AML-193 (cell line): ENCODE measurements at regions not wholly inside any gene's neighbourhood (a gene's known extent, or its start where the extent isn't known, plus 50 kb on each side); places are given as distances from the start of the nearest gene placed in this dataset.

Experiments used
- DNase-seq, 2 experiments: peaks; one replicate each; lab custom pipeline; 2025; lab: John Stamatoyannopoulos, UW

DNA sequence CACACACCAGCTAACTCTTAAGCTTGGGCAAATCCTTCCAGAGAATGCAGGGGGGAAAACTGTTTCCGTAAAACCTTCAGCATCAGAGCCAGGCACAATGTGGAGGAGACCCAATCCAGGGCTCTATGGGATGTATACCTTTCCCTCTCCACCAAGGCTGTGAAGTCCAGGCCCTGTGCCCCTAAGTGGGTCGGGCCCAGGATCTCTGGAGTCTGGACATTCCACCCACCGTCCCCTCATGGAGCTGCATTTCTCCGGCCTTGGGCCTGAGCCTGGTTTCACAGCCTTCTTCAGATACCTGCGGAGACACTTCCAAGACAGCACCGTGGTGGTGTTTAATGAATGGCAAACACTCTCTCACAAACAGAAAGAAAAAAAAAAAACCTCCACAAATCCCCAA, 186.2 kb downstream of the URI1 start:
- DNase-seq = no peak

DNA sequence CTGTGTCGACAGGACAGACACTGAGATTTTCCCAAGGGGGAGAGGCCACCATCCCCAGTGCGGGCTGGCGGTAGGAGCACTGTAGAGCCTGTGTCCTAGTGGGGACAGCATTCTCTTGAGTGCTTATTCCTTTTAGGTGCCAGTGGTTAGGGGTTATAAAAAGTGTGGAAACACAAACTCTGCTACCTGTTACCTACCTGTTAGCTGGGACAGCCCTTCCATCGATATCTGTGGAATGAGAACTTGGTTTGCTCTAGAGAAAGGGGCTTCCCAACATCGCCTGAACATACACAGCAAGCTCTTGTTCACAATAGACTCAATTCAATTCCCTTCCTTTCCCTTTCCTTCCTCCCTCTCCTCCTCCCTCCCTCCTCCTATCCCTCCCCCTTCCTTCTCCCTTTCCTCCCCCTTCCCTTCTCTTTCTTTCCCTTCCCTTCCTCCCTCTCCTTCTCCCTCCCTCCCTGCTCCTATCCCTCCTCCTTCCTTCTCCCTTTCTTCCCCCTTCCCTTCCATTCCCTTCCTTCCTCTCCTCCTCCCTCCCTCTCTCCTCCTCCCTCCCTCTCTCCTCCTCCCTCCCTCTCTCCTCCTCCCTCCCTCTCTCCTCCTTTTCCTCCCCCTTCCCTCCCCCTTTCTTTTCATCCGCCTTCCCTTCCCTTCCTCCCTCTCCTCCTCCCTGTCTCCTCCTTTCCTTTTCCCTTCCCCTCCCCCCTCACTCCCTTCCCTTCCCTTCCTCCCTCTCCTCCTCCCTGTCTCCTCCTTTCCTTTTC, 188.5 kb downstream of the URI1 start:
- no peak for DNase-seq

DNA sequence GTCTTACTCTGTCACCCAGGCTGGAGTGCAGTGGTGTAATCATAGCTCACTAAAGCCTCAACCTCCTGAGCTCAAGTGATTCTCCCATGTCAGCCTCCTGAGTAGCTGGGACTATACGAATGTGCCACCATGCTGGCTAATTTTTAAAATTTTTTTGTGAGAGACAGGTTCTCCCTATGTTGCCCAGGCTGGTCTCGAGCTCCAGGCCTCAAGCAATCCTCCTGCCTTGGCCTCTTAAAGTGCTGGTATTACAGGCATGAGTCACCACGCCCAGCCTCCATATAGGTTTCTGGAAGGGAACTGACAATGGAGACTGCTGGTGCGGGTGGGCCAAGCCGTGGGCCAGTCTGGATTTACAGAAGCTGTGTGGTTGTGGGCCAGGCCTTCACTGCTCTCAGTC, 189.2 kb downstream of the URI1 start:
- no peak for DNase-seq

DNA sequence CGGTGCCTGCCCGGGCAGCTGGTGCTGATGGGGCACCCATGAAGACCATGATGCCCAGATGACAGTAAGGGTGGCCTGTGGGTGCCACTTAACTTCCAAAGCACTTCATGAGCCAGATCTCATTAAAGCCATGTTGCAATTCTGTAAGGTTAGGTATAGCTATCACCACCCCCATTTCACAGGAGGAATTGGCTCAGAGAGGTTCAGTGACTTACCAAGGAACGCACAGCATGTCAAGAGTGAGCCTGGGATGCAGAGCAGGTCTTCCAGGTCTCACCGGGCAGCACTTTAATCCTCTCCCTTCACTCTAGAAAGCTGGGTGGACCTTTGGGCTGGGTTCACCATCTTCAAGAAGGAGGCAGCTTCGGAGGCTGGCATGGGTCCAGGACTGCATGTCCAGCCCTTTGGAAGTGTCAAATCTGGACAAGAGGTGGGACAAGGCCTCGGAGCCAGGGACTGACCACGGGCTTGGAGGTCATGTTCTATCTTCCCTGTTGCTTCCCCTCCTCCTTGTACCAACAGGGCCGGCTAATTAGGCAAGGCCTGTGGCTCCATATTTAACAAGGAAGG, 189.8 kb downstream of the URI1 start:
- no peak for DNase-seq

DNA sequence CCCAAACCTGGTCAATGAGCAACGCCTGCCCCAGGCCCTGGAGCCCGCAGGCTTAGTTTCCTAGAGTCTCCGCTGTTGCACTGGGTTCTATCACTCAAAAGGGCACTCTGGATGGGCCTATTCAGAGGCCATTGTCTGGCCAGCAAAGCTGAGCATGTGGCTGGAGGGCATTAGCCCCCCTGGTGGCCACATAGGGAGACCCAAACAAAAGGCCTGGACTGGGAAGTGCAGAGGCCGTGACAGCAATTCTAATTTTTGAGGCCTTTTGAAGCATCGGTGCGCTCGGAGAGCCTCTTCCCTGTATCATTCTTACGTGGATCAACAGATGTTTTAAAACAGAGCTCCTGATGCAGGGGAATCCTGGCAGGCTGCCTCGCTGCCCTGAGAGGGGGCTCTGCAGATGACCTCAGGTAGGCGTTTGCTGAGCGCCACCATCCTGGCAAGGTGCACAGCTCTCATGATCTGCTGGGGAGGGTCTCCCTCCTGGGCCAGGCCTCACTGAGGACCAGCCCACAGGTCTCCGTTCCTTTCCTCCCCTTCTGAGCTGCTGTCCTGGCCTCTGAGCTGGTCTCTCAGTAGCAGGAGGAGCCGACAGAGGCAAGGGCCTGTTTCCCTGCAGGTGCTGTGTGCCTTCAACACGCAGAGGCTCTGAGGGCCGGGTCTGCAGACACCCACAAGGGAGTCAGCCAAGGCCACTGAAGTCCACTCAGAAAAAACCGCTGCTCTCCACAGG, 190.5 kb downstream of the URI1 start:
- no peak for DNase-seq

DNA sequence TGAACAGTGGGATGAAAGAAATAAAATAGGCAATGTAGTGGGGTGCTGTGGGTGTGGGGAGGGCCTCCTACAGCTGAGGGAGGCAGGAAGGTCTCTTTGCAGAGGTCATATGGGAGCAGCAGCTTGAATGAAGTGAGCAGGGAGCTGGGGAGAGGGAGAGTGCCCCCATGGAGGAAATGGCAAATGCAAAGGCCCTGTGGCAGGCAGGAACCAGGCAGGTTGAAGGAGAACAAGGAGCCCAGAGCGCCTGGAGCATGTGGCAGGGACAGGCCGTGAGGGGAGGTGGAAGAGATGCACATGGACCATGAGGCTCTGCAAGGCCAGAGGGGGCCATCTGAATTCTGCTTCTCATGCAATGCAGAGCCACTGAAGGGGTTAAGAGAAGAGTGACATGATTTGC, 191.8 kb downstream of the URI1 start:
- no peak for DNase-seq

DNA sequence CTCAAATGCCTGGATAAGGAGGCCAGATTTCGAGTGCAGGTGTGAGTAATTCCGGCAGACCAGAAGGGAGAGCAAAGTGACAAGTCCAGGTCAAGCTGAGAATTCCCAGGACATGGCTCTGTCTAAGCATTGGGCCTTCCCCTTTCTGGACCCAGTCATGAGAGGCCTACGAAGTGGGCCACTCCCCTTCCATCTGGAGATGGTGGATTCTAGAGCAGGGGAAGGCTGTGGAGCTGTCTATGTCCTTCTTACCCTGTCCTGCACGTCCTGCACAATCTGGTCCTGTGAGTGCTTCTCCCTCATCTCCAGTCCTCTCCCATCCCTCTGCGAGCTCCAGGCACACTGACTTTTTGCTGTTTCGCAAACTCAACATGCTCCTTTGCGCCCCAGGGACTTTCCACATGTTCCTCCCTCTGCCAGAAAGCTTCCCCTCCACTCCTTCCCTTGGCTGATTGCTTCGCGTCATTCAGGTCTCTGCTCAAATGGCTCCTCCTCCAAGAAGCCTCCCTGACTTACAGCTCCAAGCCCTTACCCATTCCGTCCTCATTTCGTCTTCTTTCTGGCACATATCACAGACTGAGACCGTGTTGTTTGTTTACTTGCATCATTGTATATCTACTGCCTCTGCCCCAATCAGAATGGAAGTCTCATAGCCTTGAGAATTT, 193.2 kb downstream of the URI1 start:
- no peak for DNase-seq

DNA sequence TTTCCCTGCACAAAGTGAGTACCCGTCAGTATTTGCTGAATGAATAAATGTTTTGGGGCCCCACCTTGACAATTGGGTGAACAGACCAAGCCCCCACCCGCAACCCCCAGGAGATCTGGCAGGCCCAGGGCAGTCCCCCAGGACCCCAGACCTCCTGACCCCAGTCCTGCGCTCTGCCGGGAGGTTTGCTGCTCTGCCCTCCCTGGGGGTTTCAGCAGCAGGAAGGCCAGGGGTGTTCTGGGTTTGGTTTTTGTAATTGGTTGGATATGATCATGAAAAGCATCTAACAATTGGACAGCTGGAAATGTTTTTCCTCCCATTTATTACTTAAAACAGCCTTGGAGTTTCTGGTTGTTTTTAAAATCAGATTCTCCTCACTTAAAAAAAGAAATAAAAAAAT, 193.8 kb downstream of the URI1 start:
- DNase-seq = no peak

DNA sequence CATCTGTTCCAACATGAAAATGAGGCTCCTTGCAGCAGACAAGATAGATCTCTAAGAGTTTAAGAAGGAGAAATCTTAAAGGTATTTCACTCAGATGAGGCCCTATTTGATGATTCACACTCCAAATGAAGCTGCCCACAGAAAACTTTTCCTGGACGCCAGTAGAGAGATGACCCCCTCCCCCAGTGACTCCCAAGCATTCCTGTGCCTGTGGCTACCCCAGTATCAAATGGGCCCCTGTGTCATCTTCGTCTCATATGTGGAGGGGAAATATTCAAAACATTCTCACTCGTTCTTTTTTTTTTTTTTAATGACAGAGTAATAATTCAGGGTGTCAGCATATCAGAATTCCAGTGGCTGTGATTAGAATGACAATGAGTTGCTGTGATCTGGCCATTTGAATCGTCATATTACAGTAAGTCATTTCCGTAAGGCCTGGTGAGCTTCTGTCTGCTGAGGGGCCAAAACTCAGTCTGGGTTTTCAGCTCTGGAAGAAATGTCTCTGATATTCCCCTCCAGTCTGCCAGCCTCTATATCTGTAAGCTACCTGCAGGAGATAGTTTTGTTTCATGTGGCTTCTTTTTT, 194.7 kb downstream of the URI1 start:
- DNase-seq = no peak

DNA sequence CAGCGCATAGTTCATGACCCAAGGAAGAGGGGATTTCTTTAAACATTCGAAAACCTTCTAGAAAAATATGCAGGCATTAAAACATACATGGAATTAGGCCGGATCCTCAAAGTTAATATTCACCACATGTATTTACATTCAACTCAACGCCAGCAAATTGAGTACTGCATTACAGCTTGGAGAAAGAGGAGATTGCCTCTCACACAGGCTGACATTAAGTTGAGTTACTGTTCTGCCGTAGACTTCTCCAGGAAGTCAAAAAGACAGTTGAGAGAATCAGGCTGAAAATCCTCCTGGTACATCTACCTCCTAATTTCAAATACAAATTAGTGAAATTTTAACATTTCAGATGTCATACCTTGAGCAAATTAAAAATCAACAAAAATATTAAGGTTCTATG, 195.7 kb downstream of the URI1 start:
- no peak for DNase-seq

DNA sequence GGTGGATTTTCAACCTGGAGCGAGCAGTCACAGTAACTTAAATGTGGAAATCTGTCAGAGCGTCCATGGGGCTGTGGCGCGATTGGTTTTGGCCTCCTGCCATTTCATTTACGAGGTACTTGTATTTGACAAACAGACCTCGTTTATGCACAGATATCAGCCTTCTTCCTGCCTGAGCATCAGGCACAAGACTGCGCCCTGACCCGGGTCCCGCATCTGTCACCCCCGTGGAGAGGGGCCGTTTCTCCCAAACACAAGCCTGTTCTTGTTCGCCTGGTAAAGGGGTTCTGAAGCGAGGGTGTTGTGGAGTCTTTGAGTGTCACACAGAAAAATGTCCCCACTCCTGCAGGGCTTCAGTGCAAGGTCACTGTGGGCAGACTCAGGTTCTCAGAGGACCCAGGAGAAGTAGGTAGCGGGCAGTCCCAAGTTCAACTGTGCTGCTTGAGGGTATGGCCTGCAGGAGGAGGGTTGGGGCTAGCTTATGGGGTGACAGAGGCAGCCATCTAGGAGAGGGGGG, 202.3 kb downstream of the URI1 start:
- DNase-seq = no peak

DNA sequence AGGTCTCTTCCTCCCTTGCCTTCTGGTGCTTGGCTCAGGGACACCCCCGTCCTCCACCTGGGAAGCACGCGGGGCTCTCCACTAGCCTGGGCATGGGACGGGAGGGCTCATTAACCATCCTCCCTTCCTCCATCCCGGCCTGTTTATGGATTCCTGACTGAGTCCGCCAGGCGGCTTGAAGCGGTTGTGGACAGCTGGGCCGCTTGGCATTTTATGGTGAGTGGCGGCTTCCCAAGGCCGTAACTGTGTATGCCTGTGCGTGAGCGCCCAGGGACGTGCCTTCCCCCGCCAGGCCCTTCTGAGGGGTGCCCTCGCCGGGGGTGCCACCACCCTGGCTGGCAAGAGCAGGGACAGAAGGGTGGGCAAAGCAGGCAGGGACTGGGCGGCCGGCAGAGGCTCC, 202.8 kb downstream of the URI1 start:
- no peak for DNase-seq

DNA sequence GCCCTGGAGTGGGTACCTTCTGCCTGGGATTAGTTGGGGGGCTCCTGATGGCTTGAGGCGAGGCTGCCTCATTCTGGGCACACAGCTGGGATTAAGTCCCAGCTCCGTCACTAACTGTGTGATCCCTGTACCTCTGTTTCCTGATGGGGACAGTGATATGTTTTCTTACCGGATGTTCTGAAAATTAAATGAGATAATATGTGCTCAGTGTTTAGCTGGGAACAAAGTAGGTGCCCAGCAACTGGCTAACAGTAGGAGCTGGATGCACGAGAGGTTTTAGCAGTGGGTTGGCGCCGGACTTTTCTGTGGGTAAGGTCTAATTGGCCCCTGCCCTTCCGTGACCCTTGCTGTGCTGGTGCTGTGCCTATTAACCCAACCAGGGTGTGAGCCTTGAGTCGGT, 203.4 kb downstream of the URI1 start:
- no peak for DNase-seq

DNA sequence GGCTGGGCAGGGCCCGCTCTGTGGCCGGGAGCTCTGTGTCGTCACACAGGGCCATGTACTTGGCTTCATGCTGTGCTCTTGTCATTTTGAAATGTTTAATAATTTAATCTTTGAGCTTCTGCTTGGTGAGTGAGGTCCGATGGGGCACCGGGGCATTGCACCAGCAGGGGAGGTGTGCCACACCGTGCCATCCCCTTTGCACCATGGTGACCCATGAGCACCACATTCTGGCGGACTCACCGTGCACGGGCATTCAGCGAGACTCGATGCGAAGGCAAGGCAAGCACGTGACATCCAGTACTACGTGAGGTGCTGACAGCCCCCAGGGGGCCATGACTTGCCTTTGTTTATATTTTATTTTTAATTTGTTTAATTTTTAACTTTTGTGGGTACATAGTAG, 204.3 kb downstream of the URI1 start:
- DNase-seq = no peak

DNA sequence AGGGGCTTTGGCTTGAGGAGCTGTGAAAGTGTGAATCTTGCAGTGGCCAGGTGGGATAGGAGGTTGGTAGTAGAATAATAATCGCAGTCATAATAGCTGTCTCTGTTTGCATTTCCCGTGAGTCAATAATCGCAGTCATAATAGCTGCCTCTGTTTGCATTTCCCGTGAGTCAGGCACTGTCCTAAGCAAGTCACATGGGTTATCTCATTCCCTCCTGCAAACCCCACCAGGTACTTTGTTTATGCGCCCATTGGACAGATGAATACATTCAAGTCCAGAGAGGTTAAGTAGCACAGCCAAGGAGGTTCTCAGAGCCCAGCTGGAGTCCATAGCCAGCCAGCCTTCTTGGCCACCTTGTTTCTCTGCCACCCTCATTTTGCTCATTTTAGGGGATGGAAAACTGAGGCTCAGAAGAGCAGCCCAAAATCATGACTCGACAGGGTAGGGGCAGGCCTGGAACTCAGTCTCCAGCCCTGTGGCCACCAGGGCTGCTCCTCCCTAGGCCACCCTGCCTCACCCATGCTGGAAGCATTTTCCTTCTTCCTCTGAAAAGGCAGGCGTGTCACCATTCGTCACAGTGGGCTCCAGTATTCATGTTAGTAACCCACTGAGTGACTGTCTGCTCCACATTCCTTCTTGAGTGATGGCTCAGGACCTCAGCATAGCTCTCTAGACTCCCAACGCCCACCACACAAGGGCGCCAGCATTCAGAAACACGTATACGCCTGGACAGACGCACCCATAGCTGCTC, 206.2 kb downstream of the URI1 start:
- no peak for DNase-seq

DNA sequence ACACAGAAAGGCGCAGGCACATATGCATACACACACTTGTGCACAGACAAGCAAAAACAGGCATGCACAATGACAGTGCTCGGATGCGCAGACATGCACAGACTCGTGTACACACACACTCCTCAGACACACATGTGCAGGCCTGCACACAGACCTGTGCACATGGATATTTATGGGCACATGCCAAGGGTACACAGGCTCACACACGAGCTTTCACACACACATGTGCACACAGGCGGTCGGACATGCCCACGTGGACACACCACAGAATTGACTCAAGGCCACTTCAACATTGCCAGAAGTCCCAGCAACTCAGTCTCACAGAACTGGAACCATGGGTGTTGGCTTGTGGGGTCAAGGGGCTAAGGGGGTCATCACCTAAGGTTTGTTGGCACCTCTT, 206.8 kb downstream of the URI1 start:
- no peak for DNase-seq

DNA sequence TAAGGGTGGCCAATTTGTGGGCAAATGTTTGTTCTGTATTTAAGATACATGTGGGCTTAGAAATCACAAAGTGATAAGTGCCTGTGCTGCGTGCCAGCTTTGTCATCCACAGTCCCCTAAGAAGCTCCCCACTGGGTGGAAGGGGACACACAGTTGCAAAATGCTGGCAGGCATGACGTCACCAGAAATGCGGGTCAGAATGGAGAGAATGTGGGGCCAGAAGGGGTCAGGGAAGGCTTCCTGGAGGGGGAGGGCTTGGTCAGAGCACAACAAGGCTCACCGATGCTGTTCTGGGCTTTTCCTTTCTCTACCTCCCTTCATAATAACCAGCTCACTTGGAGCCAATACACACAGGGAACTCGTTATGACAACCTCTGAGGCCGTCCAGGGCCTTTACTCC, 207.3 kb downstream of the URI1 start:
- no peak for DNase-seq

DNA sequence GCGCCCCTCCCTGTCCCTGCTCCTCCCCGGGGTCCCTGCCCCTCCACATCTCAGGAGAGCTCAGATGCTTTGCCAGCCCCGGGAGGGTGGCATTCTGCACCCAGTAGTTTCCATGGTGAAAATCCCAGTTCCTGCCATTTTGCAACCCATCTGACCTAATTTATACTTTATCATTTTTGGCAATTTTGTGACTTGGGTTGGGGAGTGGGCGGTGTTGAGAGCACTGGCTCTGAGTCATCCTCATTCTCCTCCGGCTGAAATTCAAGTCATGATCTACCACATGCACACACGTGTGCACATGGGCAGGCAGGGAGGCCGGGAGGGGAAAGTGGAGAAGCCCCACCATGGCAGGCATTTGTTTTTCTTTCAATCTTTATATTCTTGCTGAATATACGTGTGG, 208.6 kb downstream of the URI1 start:
- DNase-seq = no peak

DNA sequence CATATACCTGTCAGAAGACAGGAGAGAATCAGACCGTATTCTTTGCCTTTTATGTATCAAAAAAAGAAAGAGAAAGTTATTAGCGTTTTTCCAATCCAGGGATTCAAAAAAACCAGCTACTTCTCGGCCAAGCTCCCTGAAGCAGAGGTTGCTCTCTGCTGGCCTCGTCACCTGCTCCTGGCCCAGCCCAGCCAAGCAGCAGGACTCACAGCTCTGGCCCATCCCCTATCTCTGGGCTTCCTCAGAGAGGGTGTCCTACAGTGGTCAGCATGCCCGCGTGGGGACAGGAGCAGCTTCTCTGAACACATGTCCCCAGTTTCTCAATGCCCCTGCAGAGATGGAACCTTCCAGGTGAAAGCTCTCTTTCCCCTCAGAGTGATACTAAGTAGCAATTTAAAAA, 209.0 kb downstream of the URI1 start:
- DNase-seq = no peak

DNA sequence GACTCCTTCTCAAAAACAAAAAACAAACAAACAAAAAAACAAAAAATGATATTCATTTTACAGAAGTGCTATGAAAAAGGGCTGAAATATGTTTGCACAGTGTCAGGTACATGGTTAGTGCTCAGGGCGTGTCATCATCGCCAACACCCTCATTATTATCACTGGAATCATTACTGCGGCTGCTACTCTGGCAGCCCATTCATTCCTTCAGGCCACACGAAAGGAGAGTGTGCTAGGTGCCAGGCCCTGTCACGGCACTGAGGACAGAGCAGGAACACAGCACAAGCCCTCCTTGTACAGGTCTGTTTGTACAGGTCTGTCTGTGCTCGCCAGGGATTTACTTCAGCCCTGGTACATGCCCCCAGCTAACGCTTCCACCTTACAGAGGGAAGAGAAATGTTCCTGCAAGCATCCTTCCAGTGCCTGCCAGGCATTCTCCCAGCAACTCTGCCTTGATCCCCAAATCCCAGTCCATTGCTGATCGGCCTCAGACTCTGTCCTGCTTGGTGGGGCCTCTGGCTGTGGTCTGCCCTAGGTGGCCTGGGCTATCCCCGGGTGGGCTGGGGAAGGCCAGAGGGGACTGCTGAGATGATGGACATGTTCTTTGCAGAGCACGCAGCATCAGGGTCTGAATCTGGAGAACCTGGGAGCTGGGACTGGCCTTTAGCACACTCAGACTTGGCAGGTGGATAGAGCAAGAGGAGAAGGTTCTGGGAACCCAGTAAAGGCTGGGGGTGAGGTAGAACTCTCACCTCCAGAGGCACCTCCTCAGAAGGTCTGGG, 210.7 kb downstream of the URI1 start:
- no peak for DNase-seq
